D721Med (cell line): ENCODE measurements at regions not wholly inside any gene's neighbourhood (a gene's known extent, or its start where the extent isn't known, plus 50 kb on each side); places are given as distances from the start of the nearest gene placed in this dataset.

ENCODE experiments used
- DNase-seq: peaks from one replicate; pipeline ENCODE4 v3.0.0; 2011; ENCODE audit warnings: low spot score; ENCODE audit not compliant: insufficient read length
- FAIRE-seq: peaks from 2 replicates; lab custom pipeline; 2011; peaks lifted over from hg19 to GRCh38; lab: Jason Lieb, UNC
- CTCF ChIP-seq: IDR thresholded peaks from 2 replicates; pipeline ENCODE4 v1.5.1; 2012; ENCODE audit warnings: mild to moderate bottlenecking, control low read depth; ENCODE audit not compliant: insufficient read depth; ENCODE audit errors: missing control alignments

GRCh38 chr12:105548626-105549025, 218.1 kb downstream of the C12orf75 start:
- FAIRE-seq, result no peak

GRCh38 chr12:105552056-105552455, 221.6 kb downstream of the C12orf75 start:
- no peak for FAIRE-seq
- TF ChIP-seq CTCF, result no peak
- DNase-seq, result no peak

More at GRCh38 chr12:105548626-105549025, 218.1 kb downstream of the C12orf75 start:
- no peak for DNase-seq
- TF ChIP-seq CTCF, result no peak

- FAIRE-seq (no peak), DNase-seq (no peak)
- no peak for TF ChIP-seq CTCF
Measured at GRCh38 chr12:105554223-105554678, 223.8 kb downstream of the C12orf75 start.

- no peak for FAIRE-seq
Measured at GRCh38 chr12:105554856-105555255, 224.4 kb downstream of the C12orf75 start.

GRCh38 chr12:105555556-105556295, 225.2 kb downstream of the C12orf75 start:
- FAIRE-seq (no peak), DNase-seq (no peak)

More at GRCh38 chr12:105554856-105555255, 224.4 kb downstream of the C12orf75 start:
- no peak for TF ChIP-seq CTCF
- no peak for DNase-seq

GRCh38 chr12:105559310-105559709, 228.8 kb downstream of the C12orf75 start:
- FAIRE-seq (no peak), DNase-seq (no peak)
- no peak for TF ChIP-seq CTCF

More at GRCh38 chr12:105555556-105556295, 225.2 kb downstream of the C12orf75 start:
- TF ChIP-seq CTCF, result no peak
